HL-60 (cell line): ENCODE measurements at regions not wholly inside any gene's neighbourhood (a gene's known extent, or its start where the extent isn't known, plus 50 kb on each side); places are given as distances from the start of the nearest gene placed in this dataset.

ENCODE experiments used
- DNase-seq, 2 experiments: peaks; one replicate each; pipeline ENCODE4 v3.0.0-alpha.2; 2010 to 2020; ENCODE audit warnings: low read depth in 1 of 2, low spot score in 1 of 2
- H3K27ac ChIP-seq: fragments of 250-450 bp; sonication (Bioruptor Pico); replicated peaks from 2 replicates; pipeline ENCODE4 v1.5.1; 2020; ENCODE audit warnings: mild to moderate bottlenecking, moderate library complexity
- H3K27me3 ChIP-seq: fragments of 250-450 bp; sonication (Bioruptor Pico); 2 replicates; pipeline ENCODE4 v1.5.1; 2021; ENCODE audit warnings: mild to moderate bottlenecking, moderate library complexity; ENCODE audit not compliant: insufficient read depth, poor library complexity, severe bottlenecking
- H3K4me3 ChIP-seq: replicated peaks from 2 replicates; pipeline ENCODE4 v1.5.1; 2011; ENCODE audit warnings: mild to moderate bottlenecking, control low read depth, low read length; ENCODE audit not compliant: insufficient read depth
- GABPA ChIP-seq: IDR thresholded peaks from 2 replicates; pipeline ENCODE4 v1.6.1; 2012; ENCODE audit warnings: low read depth
- POLR2AphosphoS5 ChIP-seq: IDR thresholded peaks from 2 replicates; pipeline ENCODE4 v1.6.1; 2012; ENCODE audit warnings: low read depth
- REST ChIP-seq: IDR thresholded peaks from 2 replicates; pipeline ENCODE4 v1.6.1; 2012; ENCODE audit warnings: low read depth; ENCODE audit not compliant: insufficient replicate concordance
- SPI1 ChIP-seq: IDR thresholded peaks from 2 replicates; pipeline ENCODE4 v1.6.1; 2012; ENCODE audit warnings: low read depth, mild to moderate bottlenecking, borderline replicate concordance
- TF ChIP-seq, protein P1 (sequence below): IDR thresholded peaks from one replicate; pipeline ENCODE4 v1.5.1; 2011; ENCODE audit warnings: low read length, control low read depth, inconsistent platforms; ENCODE audit not compliant: insufficient read depth

DNA sequence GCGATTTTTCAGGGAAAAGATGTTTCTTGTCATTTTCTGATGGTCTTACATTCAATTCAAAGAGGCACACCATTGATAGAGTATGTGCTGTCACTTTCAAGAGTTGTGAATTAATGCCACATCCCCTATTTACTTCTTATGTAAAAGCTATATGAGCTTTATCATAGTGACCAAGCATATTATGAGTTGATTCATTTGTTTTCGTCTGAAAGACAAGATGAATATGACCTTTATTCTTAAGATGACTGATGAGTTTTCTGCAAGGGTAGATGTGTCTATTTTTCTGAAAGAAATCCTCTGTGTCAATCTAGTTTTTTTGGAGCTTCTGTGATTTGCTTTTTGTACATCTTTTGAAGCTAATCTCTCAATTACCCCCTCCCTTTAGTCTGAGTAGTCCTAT, 676.3 kb upstream of the ARGLU1 start:
- H3K27ac ChIP-seq = no peak overlapping the region
- TF ChIP-seq, protein P1, sequence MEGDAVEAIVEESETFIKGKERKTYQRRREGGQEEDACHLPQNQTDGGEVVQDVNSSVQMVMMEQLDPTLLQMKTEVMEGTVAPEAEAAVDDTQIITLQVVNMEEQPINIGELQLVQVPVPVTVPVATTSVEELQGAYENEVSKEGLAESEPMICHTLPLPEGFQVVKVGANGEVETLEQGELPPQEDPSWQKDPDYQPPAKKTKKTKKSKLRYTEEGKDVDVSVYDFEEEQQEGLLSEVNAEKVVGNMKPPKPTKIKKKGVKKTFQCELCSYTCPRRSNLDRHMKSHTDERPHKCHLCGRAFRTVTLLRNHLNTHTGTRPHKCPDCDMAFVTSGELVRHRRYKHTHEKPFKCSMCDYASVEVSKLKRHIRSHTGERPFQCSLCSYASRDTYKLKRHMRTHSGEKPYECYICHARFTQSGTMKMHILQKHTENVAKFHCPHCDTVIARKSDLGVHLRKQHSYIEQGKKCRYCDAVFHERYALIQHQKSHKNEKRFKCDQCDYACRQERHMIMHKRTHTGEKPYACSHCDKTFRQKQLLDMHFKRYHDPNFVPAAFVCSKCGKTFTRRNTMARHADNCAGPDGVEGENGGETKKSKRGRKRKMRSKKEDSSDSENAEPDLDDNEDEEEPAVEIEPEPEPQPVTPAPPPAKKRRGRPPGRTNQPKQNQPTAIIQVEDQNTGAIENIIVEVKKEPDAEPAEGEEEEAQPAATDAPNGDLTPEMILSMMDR = no peak
- TF ChIP-seq POLR2AphosphoS5 (no peak), GABPA (no peak), SPI1 (no peak), REST (no peak)
- DNase-seq = no peak
- H3K27me3 ChIP-seq = no peaks in the 10 kb centered on the region
- H3K4me3 ChIP-seq = no peak overlapping the region

- Histone ChIP-seq H3K4me3 (no peak overlapping the region), H3K27me3 (no peaks in the 10 kb centered on the region), H3K27ac (no peak overlapping the region)
- TF ChIP-seq GABPA = no peak
- TF ChIP-seq SPI1 = no peak
- TF ChIP-seq REST = no peak
- TF ChIP-seq, protein P1 = no peak
- no peak for TF ChIP-seq POLR2AphosphoS5
- DNase-seq = no peak
These were observed 674.2 kb upstream of the ARGLU1 start for GRCh38 chr13:107242138-107242537.

DNA sequence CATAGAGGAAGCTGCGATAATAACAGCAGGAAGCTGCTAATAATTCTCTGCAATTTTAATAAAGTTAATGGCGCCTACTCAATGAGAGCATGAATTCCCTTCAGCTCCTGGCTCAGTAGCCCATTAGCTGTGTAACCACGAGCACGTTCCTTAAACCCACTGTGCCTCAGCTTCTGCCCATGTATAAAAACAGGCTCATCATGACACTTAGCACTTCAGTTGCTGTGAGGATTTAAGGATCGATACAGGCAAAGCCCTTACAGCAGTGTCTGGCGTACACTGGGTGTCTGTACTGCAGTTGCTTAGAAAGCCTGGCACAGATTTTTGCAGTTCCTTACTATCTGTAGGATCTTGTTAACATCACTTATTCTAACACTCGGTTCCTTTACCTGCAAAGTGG, 673.4 kb upstream of the ARGLU1 start:
- no peak overlapping the region for H3K4me3 ChIP-seq
- DNase-seq = no peak
- no peak overlapping the region for H3K27ac ChIP-seq
- TF ChIP-seq REST (no peak), POLR2AphosphoS5 (no peak), SPI1 (no peak), GABPA (no peak)
- TF ChIP-seq, protein P1 = no peak
- H3K27me3 ChIP-seq = no peaks in the 10 kb centered on the region
